ENCODE measurements at regions not wholly inside any gene's neighbourhood (a gene's known extent, or its start where the extent isn't known, plus 50 kb on each side); places are given as distances from the start of the nearest gene placed in this dataset.

GRCh38 chr3:153043729-153044328 is 118.2 kb upstream of the RAP2B start:
- no peaks in the 10 kb centered on the region for H3K27me3 ChIP-seq
- H3K27ac ChIP-seq = no peak overlapping the region
- no peaks in the 10 kb centered on the region for H3K36me3 ChIP-seq
- no peaks in the 10 kb centered on the region for H3K4me1 ChIP-seq
- H3K9me3 ChIP-seq = no peaks in the 10 kb centered on the region
- no peak for DNase-seq
- intact Hi-C loops (cut with DNase I) = loop anchor here (5.0 to 10.0 kb wide), 3 partner anchors 248 to 723 kb away; no protein-coding TSS in a partner anchor
- no peak overlapping the region for H3K9ac ChIP-seq (ENCODE audit: low read depth in 2 of 2, low read length in 2 of 2)
- no peak for TF ChIP-seq CTCF (IDR thresholded peaks at IDR 0.05)
- H3K4me3 ChIP-seq = no peak overlapping the region

GRCh38 chr3:153045150-153045549 is 116.9 kb upstream of the RAP2B start:
- no peak for DNase-seq
- Histone ChIP-seq H3K9ac (ENCODE audit: low read depth in 2 of 2, low read length in 2 of 2) (no peak overlapping the region), H3K36me3 (no peaks in the 10 kb centered on the region), H3K27me3 (no peaks in the 10 kb centered on the region), H3K27ac (no peak overlapping the region), H3K4me1 (no peaks in the 10 kb centered on the region), H3K9me3 (no peaks in the 10 kb centered on the region), H3K4me3 (no peak overlapping the region)
- TF ChIP-seq CTCF (IDR thresholded peaks at IDR 0.05) = no peak
- intact Hi-C loops (cut with DNase I) = loop anchor here (5.0 to 10.0 kb wide), 2 partner anchors 117 to 550 kb away; partner anchors contain the start of gene RAP2B

DNA sequence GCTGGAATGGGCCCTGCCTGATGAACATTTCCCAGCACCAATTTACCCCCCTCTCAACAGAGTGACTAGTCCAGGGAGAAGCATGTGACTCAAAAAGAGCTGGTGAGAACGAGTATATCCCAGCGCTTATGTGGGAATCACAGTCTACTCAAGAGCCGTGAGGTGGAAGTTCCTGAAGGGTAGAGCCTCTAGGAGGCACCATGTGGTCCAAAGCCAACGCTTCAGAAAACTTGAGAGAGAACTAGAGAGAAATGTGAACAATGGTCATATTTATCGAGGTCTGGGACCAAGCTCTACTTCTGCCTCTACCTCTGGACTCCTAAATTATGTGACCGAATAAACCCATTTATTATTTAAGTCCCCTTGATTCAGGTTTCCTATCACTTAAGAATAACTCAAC is 111.0 kb upstream of the RAP2B start:
- no peak for DNase-seq
- Histone ChIP-seq H3K9me3 (no peaks in the 10 kb centered on the region), H3K27ac (no peak overlapping the region), H3K4me1 (no peaks in the 10 kb centered on the region), H3K27me3 (no peaks in the 10 kb centered on the region), H3K9ac (ENCODE audit: low read depth in 2 of 2, low read length in 2 of 2) (no peak overlapping the region), H3K36me3 (no peaks in the 10 kb centered on the region), H3K4me3 (no peak overlapping the region)
- intact Hi-C loops (cut with DNase I) = loop anchor here (5.0 kb wide), 1 partner anchor 236 kb away; no protein-coding TSS in a partner anchor
- no peak for TF ChIP-seq CTCF (IDR thresholded peaks at IDR 0.05)

GRCh38 chr3:153051427-153052095 is 110.5 kb upstream of the RAP2B start:
- DNase-seq = peak; percentile 41
- no peak for TF ChIP-seq CTCF (IDR thresholded peaks at IDR 0.05)
- Histone ChIP-seq H3K9me3 (no peaks in the 10 kb centered on the region), H3K36me3 (no peaks in the 10 kb centered on the region), H3K27ac (peak overlapping the region; percentile 45), H3K27me3 (no peaks in the 10 kb centered on the region), H3K9ac (ENCODE audit: low read depth in 2 of 2, low read length in 2 of 2) (no peak overlapping the region), H3K4me1 (no peaks in the 10 kb centered on the region), H3K4me3 (no peak overlapping the region)
- intact Hi-C loops (cut with DNase I) = loop anchor here (5.0 kb wide), 1 partner anchor 236 kb away; no protein-coding TSS in a partner anchor

- Histone ChIP-seq H3K4me3 (no peak overlapping the region), H3K4me1 (no peaks in the 10 kb centered on the region), H3K27ac (peak overlapping the region; percentile 45), H3K9ac (ENCODE audit: low read depth in 2 of 2, low read length in 2 of 2) (no peak overlapping the region), H3K27me3 (no peaks in the 10 kb centered on the region), H3K36me3 (no peaks in the 10 kb centered on the region), H3K9me3 (no peaks in the 10 kb centered on the region)
- no peak for TF ChIP-seq CTCF (IDR thresholded peaks at IDR 0.05)
- peak; percentile 54 for DNase-seq
- intact Hi-C loops (cut with DNase I) = loop anchor here (5.0 kb wide), 1 partner anchor 235 kb away; no protein-coding TSS in a partner anchor
These were observed 109.9 kb upstream of the RAP2B start for GRCh38 chr3:153052096-153052460.
